ENCODE measurements at regions not wholly inside any gene's neighbourhood (a gene's known extent, or its start where the extent isn't known, plus 50 kb on each side); places are given as distances from the start of the nearest gene placed in this dataset.

- Histone ChIP-seq H3K79me2 (ENCODE audit: insufficient read depth, low read length) (no peaks in the 10 kb centered on the region), H2AFZ (ENCODE audit: low read length) (no peak overlapping the region), H4K20me1 (ENCODE audit: insufficient read depth, low read length) (no peaks in the 10 kb centered on the region), H3K9me3 (ENCODE audit: low read depth, low read length) (no peaks in the 10 kb centered on the region), H3K36me3 (ENCODE audit: insufficient read depth, low read length) (no peaks in the 10 kb centered on the region), H3K4me1 (ENCODE audit: insufficient read depth, low read length) (no peaks in the 10 kb centered on the region), H3K4me3 (ENCODE audit: insufficient read depth, low read length) (no peak overlapping the region), H3K4me2 (ENCODE audit: insufficient read depth, low read length) (no peak overlapping the region), H3K27me3 (ENCODE audit: insufficient read depth, low read length) (no peaks in the 10 kb centered on the region), H3K27ac (ENCODE audit: low read depth, low read length) (no peak overlapping the region)
- TF ChIP-seq, protein P1, sequence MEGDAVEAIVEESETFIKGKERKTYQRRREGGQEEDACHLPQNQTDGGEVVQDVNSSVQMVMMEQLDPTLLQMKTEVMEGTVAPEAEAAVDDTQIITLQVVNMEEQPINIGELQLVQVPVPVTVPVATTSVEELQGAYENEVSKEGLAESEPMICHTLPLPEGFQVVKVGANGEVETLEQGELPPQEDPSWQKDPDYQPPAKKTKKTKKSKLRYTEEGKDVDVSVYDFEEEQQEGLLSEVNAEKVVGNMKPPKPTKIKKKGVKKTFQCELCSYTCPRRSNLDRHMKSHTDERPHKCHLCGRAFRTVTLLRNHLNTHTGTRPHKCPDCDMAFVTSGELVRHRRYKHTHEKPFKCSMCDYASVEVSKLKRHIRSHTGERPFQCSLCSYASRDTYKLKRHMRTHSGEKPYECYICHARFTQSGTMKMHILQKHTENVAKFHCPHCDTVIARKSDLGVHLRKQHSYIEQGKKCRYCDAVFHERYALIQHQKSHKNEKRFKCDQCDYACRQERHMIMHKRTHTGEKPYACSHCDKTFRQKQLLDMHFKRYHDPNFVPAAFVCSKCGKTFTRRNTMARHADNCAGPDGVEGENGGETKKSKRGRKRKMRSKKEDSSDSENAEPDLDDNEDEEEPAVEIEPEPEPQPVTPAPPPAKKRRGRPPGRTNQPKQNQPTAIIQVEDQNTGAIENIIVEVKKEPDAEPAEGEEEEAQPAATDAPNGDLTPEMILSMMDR (IDR thresholded peaks at IDR 0.05; ENCODE audit: extremely low read depth, low read depth, low read length) = no peak
- DNase-seq (ENCODE audit: insufficient read length, low spot score, missing footprints) = no peak
Measured at GRCh38 chr1:5465281-5465711, 526.9 kb downstream of the NPHP4 start.

DNA sequence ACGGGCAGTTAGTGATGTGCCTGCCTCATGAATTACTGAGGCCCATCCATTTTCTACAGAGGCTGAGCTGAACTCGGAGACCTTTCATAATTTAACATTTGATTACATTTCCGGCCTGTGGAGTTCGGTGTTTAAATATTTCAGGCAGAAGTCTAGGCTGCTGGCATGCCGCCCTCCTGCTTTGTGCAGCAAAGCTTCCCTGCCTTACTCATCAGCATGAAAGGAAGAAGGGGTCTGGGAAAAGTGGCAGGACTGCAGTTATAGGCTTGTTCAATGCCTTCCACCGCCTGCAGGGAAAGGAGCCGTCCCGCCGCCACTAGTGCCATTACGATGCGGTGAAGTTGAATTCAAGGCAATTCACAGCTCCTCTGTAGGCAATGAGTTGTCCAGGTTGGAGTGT, 527.9 kb downstream of the NPHP4 start:
- H2AFZ ChIP-seq (ENCODE audit: low read length) = no peak overlapping the region
- no peaks in the 10 kb centered on the region for H3K4me1 ChIP-seq (ENCODE audit: insufficient read depth, low read length)
- no peak for DNase-seq (ENCODE audit: insufficient read length, low spot score, missing footprints)
- no peaks in the 10 kb centered on the region for H3K79me2 ChIP-seq (ENCODE audit: insufficient read depth, low read length)
- H3K27me3 ChIP-seq (ENCODE audit: insufficient read depth, low read length) = no peaks in the 10 kb centered on the region
- no peaks in the 10 kb centered on the region for H3K9me3 ChIP-seq (ENCODE audit: low read depth, low read length)
- H3K36me3 ChIP-seq (ENCODE audit: insufficient read depth, low read length) = no peaks in the 10 kb centered on the region
- no peak overlapping the region for H3K4me3 ChIP-seq (ENCODE audit: insufficient read depth, low read length)
- H4K20me1 ChIP-seq (ENCODE audit: insufficient read depth, low read length) = no peaks in the 10 kb centered on the region
- H3K27ac ChIP-seq (ENCODE audit: low read depth, low read length) = no peak overlapping the region
- TF ChIP-seq, protein P1 (IDR thresholded peaks at IDR 0.05; ENCODE audit: extremely low read depth, low read depth, low read length) = no peak
- H3K4me2 ChIP-seq (ENCODE audit: insufficient read depth, low read length) = no peak overlapping the region

DNA sequence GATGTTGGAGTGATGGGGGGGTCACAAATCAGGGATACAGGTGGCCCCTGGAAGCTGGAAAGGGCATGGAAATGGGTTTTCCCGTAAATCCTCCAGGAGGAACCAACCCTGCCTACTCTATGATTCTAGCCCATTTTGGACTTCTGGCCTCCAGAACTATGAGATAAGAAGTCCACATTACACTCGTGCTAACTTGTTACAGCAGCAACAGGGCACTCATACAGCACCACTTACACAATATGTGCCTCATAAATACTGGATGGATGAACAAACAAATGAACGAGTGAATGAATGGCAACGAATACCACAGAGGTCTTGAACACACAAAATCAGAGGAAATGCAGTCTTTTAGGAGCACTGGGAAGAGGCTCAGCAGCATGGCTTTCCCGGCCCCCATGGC, 531.3 kb downstream of the NPHP4 start:
- Histone ChIP-seq H3K4me3 (ENCODE audit: insufficient read depth, low read length) (no peak overlapping the region), H3K36me3 (ENCODE audit: insufficient read depth, low read length) (no peaks in the 10 kb centered on the region), H3K27me3 (ENCODE audit: insufficient read depth, low read length) (no peaks in the 10 kb centered on the region), H2AFZ (ENCODE audit: low read length) (no peak overlapping the region), H3K79me2 (ENCODE audit: insufficient read depth, low read length) (no peaks in the 10 kb centered on the region), H4K20me1 (ENCODE audit: insufficient read depth, low read length) (no peaks in the 10 kb centered on the region), H3K9me3 (ENCODE audit: low read depth, low read length) (no peaks in the 10 kb centered on the region), H3K27ac (ENCODE audit: low read depth, low read length) (no peak overlapping the region), H3K4me2 (ENCODE audit: insufficient read depth, low read length) (no peak overlapping the region), H3K4me1 (ENCODE audit: insufficient read depth, low read length) (no peaks in the 10 kb centered on the region)
- DNase-seq (ENCODE audit: insufficient read length, low spot score, missing footprints) = no peak
- TF ChIP-seq, protein P1 (IDR thresholded peaks at IDR 0.05; ENCODE audit: extremely low read depth, low read depth, low read length) = no peak

DNA sequence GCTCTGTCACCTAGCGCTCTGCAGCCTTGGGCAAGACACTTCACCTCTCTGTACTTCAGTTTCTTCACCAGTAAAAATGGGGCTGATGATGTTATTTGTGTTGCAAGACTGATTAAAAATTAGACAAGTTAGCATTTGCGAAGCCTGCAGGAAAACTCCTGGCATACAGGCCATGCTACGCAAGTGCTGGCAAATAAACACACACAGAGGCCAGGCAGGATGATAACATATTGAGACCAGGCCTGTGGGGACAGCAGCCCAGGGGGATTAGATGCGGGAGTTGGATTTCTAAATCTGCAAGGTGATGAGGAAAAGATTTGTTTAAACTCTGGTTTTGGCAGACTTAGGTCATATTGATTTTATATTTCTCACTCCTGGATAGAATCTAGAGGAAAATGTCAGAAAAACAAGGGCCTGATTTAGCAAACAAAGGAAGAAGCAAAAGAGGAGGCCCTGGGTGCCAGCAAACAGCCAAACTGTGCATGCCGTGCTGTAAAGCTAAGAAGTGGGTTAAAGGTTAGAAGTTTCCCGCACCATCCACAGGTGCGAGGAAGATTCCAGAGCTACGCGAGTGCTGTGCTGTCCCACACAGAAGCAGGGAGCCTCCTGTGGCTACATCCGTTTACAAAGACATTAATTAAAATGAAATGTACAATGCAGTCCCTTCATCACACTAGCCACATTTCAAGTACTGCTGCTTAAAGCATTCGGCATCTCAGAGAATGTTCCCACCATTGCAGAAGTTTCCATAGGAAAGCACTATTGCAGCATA, 532.2 kb downstream of the NPHP4 start:
- H2AFZ ChIP-seq (ENCODE audit: low read length) = no peak overlapping the region
- H3K4me2 ChIP-seq (ENCODE audit: insufficient read depth, low read length) = no peak overlapping the region
- H3K4me3 ChIP-seq (ENCODE audit: insufficient read depth, low read length) = no peak overlapping the region
- H3K36me3 ChIP-seq (ENCODE audit: insufficient read depth, low read length) = no peaks in the 10 kb centered on the region
- TF ChIP-seq, protein P1 (IDR thresholded peaks at IDR 0.05; ENCODE audit: extremely low read depth, low read depth, low read length) = no peak
- H3K27ac ChIP-seq (ENCODE audit: low read depth, low read length) = no peak overlapping the region
- H3K9me3 ChIP-seq (ENCODE audit: low read depth, low read length) = no peaks in the 10 kb centered on the region
- no peaks in the 10 kb centered on the region for H3K4me1 ChIP-seq (ENCODE audit: insufficient read depth, low read length)
- no peak for DNase-seq (ENCODE audit: insufficient read length, low spot score, missing footprints)
- H3K27me3 ChIP-seq (ENCODE audit: insufficient read depth, low read length) = no peaks in the 10 kb centered on the region
- H3K79me2 ChIP-seq (ENCODE audit: insufficient read depth, low read length) = no peaks in the 10 kb centered on the region
- H4K20me1 ChIP-seq (ENCODE audit: insufficient read depth, low read length) = no peaks in the 10 kb centered on the region
